ENCODE measurements at regions not wholly inside any gene's neighbourhood (a gene's known extent, or its start where the extent isn't known, plus 50 kb on each side); places are given as distances from the start of the nearest gene placed in this dataset.

DNA sequence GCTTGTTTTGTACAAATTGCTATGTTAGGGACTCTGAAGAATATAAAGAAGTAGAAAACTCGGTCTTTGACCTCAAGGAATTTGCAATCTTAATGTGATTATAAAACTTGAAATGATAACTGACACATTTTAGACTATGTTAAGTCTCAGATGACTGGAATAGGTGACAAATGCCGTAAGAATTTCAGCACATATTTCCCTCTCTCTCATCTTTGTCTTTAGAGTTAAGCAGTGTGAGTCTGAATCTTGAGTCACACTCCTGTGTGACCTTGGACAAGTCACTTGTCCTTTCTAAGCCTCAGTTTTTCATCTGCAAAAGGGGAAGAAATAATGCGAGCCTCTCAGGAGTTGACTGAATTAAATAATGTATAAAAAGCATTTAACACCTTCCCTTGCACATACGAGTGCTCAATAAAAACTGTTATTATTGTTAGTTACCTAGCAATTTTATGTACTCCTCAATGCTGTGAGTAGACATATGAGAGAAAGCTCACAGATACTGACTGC is 103.7 kb downstream of the DYRK2 start:
- no peaks in the 10 kb centered on the region for H3K27me3 ChIP-seq (replicated peaks; ENCODE audit: control insufficient read depth, insufficient read depth, low read length)
- no peak for DNase-seq (ENCODE audit: extremely low read depth, insufficient read length)
- no peak overlapping the region for H3K4me3 ChIP-seq (replicated peaks; ENCODE audit: low read depth, low read length)
- TF ChIP-seq, protein P1, sequence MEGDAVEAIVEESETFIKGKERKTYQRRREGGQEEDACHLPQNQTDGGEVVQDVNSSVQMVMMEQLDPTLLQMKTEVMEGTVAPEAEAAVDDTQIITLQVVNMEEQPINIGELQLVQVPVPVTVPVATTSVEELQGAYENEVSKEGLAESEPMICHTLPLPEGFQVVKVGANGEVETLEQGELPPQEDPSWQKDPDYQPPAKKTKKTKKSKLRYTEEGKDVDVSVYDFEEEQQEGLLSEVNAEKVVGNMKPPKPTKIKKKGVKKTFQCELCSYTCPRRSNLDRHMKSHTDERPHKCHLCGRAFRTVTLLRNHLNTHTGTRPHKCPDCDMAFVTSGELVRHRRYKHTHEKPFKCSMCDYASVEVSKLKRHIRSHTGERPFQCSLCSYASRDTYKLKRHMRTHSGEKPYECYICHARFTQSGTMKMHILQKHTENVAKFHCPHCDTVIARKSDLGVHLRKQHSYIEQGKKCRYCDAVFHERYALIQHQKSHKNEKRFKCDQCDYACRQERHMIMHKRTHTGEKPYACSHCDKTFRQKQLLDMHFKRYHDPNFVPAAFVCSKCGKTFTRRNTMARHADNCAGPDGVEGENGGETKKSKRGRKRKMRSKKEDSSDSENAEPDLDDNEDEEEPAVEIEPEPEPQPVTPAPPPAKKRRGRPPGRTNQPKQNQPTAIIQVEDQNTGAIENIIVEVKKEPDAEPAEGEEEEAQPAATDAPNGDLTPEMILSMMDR (IDR thresholded peaks at IDR 0.05; ENCODE audit: insufficient read depth, low read length, poor library complexity, severe bottlenecking): no peak
- no peaks in the 10 kb centered on the region for H3K36me3 ChIP-seq (ENCODE audit: control insufficient read depth, insufficient read depth, low read length)

DNA sequence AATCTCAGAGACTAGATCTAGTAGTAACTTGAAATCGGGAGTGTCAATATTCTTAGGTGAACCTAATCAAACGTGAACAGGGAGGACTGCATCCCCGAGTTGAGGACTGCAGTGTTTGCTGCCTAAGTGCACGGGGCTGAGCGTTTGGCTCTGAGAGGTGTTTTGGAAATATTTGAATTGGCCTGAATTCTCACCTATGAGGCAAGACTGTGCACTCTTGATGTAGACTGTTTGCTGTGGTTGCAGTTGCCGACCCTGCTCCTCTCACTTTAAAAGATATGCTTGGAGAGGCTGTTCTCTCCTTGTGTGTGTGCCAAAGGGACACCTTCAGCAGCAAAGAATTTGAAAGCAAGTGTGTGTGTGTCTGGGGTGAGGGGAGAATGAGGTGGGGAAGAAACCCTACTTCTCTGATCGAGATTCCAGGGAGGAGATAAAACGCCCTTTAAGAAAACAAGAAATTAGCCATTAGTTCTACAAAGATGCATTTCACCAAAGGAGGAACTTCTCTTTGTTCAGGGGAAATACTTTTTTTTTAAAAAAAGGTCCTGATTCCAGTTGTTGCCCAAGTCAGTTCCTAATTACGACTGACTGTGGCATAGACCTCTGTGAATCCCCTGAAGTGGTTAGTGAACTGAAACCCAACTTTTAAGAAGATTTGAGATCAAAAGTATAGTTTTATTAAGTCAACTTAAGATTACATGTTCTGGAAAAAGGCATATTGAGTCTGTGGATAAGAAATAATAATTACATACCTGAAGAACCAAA is 106.6 kb downstream of the DYRK2 start:
- Histone ChIP-seq H3K4me3 (replicated peaks; ENCODE audit: low read depth, low read length) (no peak overlapping the region), H3K27me3 (replicated peaks; ENCODE audit: control insufficient read depth, insufficient read depth, low read length) (no peaks in the 10 kb centered on the region), H3K36me3 (ENCODE audit: control insufficient read depth, insufficient read depth, low read length) (no peaks in the 10 kb centered on the region)
- TF ChIP-seq, protein P1 (IDR thresholded peaks at IDR 0.05; ENCODE audit: insufficient read depth, low read length, poor library complexity, severe bottlenecking): no peak
- DNase-seq (ENCODE audit: extremely low read depth, insufficient read length): no peak

DNA sequence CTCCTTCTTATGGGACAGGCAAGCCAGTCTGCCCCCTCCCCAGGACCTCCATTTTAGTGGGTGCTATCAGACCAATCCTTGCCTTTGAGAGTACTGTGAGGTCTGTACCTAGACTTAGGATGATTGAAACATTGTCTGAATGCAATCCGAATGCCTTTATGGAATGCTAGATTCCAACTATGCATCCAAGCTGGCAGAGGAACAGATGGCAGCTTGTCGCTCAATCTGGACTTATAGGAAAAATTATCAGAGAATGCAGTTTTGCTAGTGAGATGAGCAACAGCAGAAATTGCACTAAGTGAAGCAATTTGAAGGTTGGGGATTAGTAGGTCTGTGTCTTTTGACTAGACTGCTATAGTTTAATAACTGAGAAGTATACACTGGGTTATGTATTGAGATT is 109.1 kb downstream of the DYRK2 start:
- H3K36me3 ChIP-seq (ENCODE audit: control insufficient read depth, insufficient read depth, low read length): no peaks in the 10 kb centered on the region
- DNase-seq (ENCODE audit: extremely low read depth, insufficient read length): no peak
- H3K4me3 ChIP-seq (replicated peaks; ENCODE audit: low read depth, low read length): no peak overlapping the region
- H3K27me3 ChIP-seq (replicated peaks; ENCODE audit: control insufficient read depth, insufficient read depth, low read length): no peaks in the 10 kb centered on the region
- TF ChIP-seq, protein P1 (IDR thresholded peaks at IDR 0.05; ENCODE audit: insufficient read depth, low read length, poor library complexity, severe bottlenecking): no peak

DNA sequence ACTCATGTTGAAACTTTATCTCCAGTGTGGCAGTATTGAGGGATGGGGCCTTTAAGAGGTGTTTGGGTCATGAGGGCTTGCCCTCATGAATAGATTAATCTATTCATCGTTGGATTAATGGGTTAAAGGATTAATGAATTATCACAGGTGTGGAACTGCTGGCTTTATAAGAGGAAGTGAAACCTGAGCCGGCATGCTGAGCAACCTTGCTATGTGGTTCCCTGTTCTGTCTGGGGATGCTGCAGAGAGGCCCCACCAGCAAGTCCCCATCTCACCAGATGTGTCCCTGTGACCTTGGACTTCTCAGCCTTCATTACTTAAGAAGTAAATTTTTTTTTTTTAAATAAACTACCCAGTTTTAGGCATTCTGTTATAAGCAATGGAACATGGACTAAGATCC is 109.6 kb downstream of the DYRK2 start:
- Histone ChIP-seq H3K4me3 (replicated peaks; ENCODE audit: low read depth, low read length) (no peak overlapping the region), H3K27me3 (replicated peaks; ENCODE audit: control insufficient read depth, insufficient read depth, low read length) (no peaks in the 10 kb centered on the region), H3K36me3 (ENCODE audit: control insufficient read depth, insufficient read depth, low read length) (no peaks in the 10 kb centered on the region)
- TF ChIP-seq, protein P1 (IDR thresholded peaks at IDR 0.05; ENCODE audit: insufficient read depth, low read length, poor library complexity, severe bottlenecking): no peak
- peak; percentile 25 for DNase-seq (ENCODE audit: extremely low read depth, insufficient read length)

DNA sequence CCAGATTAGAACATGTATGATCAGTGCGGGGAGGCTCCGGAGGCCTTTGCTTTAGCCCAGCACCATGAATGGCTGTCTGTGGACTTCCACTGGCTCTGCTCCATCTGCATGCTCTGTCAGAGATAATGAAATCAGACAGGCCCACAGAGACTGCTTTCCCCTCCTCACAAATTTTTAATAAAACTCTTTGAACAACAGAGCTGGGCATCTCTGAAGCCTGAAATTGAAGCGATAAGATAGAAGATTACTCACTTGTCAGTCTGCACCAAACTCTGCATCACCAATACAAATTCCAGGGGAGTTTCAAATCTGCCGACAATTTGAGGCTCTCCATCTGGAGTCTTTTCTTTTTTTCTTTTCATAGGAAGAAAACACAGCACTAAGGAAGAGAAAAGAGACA is 110.0 kb downstream of the DYRK2 start:
- Histone ChIP-seq H3K36me3 (ENCODE audit: control insufficient read depth, insufficient read depth, low read length) (no peaks in the 10 kb centered on the region), H3K4me3 (replicated peaks; ENCODE audit: low read depth, low read length) (no peak overlapping the region), H3K27me3 (replicated peaks; ENCODE audit: control insufficient read depth, insufficient read depth, low read length) (no peaks in the 10 kb centered on the region)
- TF ChIP-seq, protein P1 (IDR thresholded peaks at IDR 0.05; ENCODE audit: insufficient read depth, low read length, poor library complexity, severe bottlenecking): no peak
- no peak for DNase-seq (ENCODE audit: extremely low read depth, insufficient read length)
